Progenitor cell of endocrine pancreas (in vitro differentiated cells): ENCODE measurements at regions not wholly inside any gene's neighbourhood (a gene's known extent, or its start where the extent isn't known, plus 50 kb on each side); places are given as distances from the start of the nearest gene placed in this dataset.
"Not testable (repeated sequence)": the region's sequence is repeated elsewhere in the genome, so short reads cannot be mapped to it uniquely, and the experiment has no call there.

ENCODE experiments used
- DNase-seq: peaks from one replicate; pipeline ENCODE4 v3.0.0; 2021; ENCODE audit warnings: low spot score; ENCODE audit not compliant: unreplicated experiment
- H3K27ac Mint-ChIP-seq: 2 replicates; pipeline ENCODE4 v1.8.0; 2021; ENCODE audit warnings: mild to moderate bottlenecking, moderate library complexity, mixed read lengths
- H3K27me3 Mint-ChIP-seq: 2 replicates; pipeline ENCODE4 v1.8.0; 2021; ENCODE audit warnings: mixed read lengths
- H3K36me3 Mint-ChIP-seq: 2 replicates; pipeline ENCODE4 v1.8.0; 2022; ENCODE audit warnings: mixed read lengths; ENCODE audit not compliant: insufficient read depth
- H3K4me1 Mint-ChIP-seq: 2 replicates; pipeline ENCODE4 v1.8.0; 2021; ENCODE audit warnings: low read depth, mixed read lengths
- H3K4me3 Mint-ChIP-seq: 2 replicates; pipeline ENCODE4 v1.8.0; 2021; ENCODE audit warnings: low read depth, mild to moderate bottlenecking, moderate library complexity, mixed read lengths
- H3K9me3 Mint-ChIP-seq: 2 replicates; pipeline ENCODE4 v1.8.0; 2021; ENCODE audit warnings: low read depth, mixed read lengths
- CTCF ChIP-seq: fragments of 200-600 bp; sonication (generic); IDR thresholded peaks from one replicate; pipeline ENCODE4 v1.5.0; 2021; ENCODE audit warnings: antibody characterized with exemption, mild to moderate bottlenecking; ENCODE audit not compliant: unreplicated experiment

- Mint-ChIP-seq H3K4me3 (no peak overlapping the region), H3K9me3 (no peaks in the 10 kb centered on the region), H3K27ac (no peak overlapping the region), H3K4me1 (peaks cover 13% of the 10 kb centered on the region), H3K27me3 (no peaks in the 10 kb centered on the region), H3K36me3 (no peaks in the 10 kb centered on the region)
- TF ChIP-seq CTCF, result no peak
- DNase-seq, result no peak
These were observed 352.7 kb downstream of the NKX6-1 start for GRCh38 chr4:84146300-84146959.

GRCh38 chr4:84145176-84145575 lies 353.9 kb downstream of the NKX6-1 start:
- no peak for TF ChIP-seq CTCF
- no peaks in the 10 kb centered on the region for H3K9me3 Mint-ChIP-seq
- no peak overlapping the region for H3K4me3 Mint-ChIP-seq
- no peaks in the 10 kb centered on the region for H3K27me3 Mint-ChIP-seq
- no peak overlapping the region for H3K27ac Mint-ChIP-seq
- no peak for DNase-seq
- peaks cover 13% of the 10 kb centered on the region for H3K4me1 Mint-ChIP-seq
- H3K36me3 Mint-ChIP-seq, result no peaks in the 10 kb centered on the region

GRCh38 chr4:84126911-84127310 lies 372.2 kb downstream of the NKX6-1 start:
- not testable (repeated sequence) for H3K4me1 Mint-ChIP-seq, H3K9me3 Mint-ChIP-seq, H3K36me3 Mint-ChIP-seq, H3K27me3 Mint-ChIP-seq
- Mint-ChIP-seq H3K4me3 (peak overlapping the region; percentile 70), H3K27ac (peak overlapping the region; percentile 69)
- peak; percentile 16 for DNase-seq

- no peak for DNase-seq
- Mint-ChIP-seq H3K4me3 (peak overlapping the region; percentile 70), H3K27ac (no peak overlapping the region), H3K4me1 (peaks cover 2% of the 10 kb centered on the region), H3K27me3 (no peaks in the 10 kb centered on the region), H3K9me3 (peaks cover 5% of the 10 kb centered on the region), H3K36me3 (peaks cover 3% of the 10 kb centered on the region)
- TF ChIP-seq CTCF, result no peak
These were observed 372.9 kb downstream of the NKX6-1 start for GRCh38 chr4:84126061-84126787.

GRCh38 chr4:84110040-84110439 lies 389.1 kb downstream of the NKX6-1 start:
- H3K4me1 Mint-ChIP-seq, result no peaks in the 10 kb centered on the region
- no peak overlapping the region for H3K27ac Mint-ChIP-seq
- H3K9me3 Mint-ChIP-seq, result peaks cover 12% of the 10 kb centered on the region
- peaks cover 5% of the 10 kb centered on the region for H3K27me3 Mint-ChIP-seq
- no peak overlapping the region for H3K4me3 Mint-ChIP-seq
- no peak for DNase-seq
- H3K36me3 Mint-ChIP-seq, result peaks cover 6% of the 10 kb centered on the region
- no peak for TF ChIP-seq CTCF

GRCh38 chr4:84101653-84102625 lies 397.2 kb downstream of the NKX6-1 start:
- H3K4me3 Mint-ChIP-seq, H3K27ac Mint-ChIP-seq, H3K36me3 Mint-ChIP-seq, DNase-seq, H3K4me1 Mint-ChIP-seq, H3K27me3 Mint-ChIP-seq: not testable (repeated sequence)
- H3K9me3 Mint-ChIP-seq, result peaks cover 10% of the 10 kb centered on the region
